K562 (cell line): ENCODE measurements at regions not wholly inside any gene's neighbourhood (a gene's known extent, or its start where the extent isn't known, plus 50 kb on each side); places are given as distances from the start of the nearest gene placed in this dataset.

ENCODE experiments used
- ASH1L ChIP-seq: fragments of 450-650 bp; IDR thresholded peaks from 2 replicates; pipeline ENCODE4 v1.6.1; 2018; ENCODE audit warnings: borderline replicate concordance, mild to moderate bottlenecking, low read depth; ENCODE audit not compliant: partially characterized antibody
- CBFA2T2 ChIP-seq: fragments of 450-650 bp; conservative IDR thresholded peaks from 2 replicates; pipeline ENCODE4 v1.6.1; 2017; ENCODE audit warnings: mild to moderate bottlenecking
- CBX3 ChIP-seq, 2 experiments: IDR thresholded peaks; 1 replicate in 1 of 2; 2 replicates in 1 of 2; pipeline ENCODE4 v1.6.1; 2012; ENCODE audit warnings: inconsistent platforms in 2 of 2, low read length in 2 of 2, borderline replicate concordance in 1 of 2, control low read depth in 1 of 2
- CTBP1 ChIP-seq: fragments of 450-650 bp; IDR thresholded peaks from 2 replicates; pipeline ENCODE4 v1.6.1; 2016; ENCODE audit warnings: borderline replicate concordance
- E2F3 ChIP-seq: fragments of 250-450 bp; sonication (Bioruptor Pico); IDR thresholded peaks from 2 replicates; pipeline ENCODE4 v1.4.0; 2020; ENCODE audit warnings: mild to moderate bottlenecking
- ELK1 ChIP-seq: sonication (generic); formaldehyde crosslinking; IDR thresholded peaks from 2 replicates; pipeline ENCODE4 v1.8.1; 2022; ENCODE audit warnings: missing genetic modification reagents
- ETV1 ChIP-seq: fragments of 450-650 bp; conservative IDR thresholded peaks from 2 replicates; pipeline ENCODE4 v1.6.1; 2016; ENCODE audit warnings: missing genetic modification characterization, control low read depth, low read depth, missing compliant biosample characterization
- IRF9 ChIP-seq: fragments of 450-650 bp; IDR thresholded peaks from 2 replicates; pipeline ENCODE4 v1.6.1; 2016; ENCODE audit warnings: missing biosample characterization, missing genetic modification characterization
- KHSRP ChIP-seq: fragments of 450-650 bp; IDR thresholded peaks from 2 replicates; pipeline ENCODE4 v1.6.1; 2017
- LARP7 ChIP-seq: fragments of 450-650 bp; IDR thresholded peaks from 2 replicates; pipeline ENCODE4 v1.6.1; 2016
- RBFOX2 ChIP-seq: fragments of 200-400 bp; formaldehyde crosslinking; IDR thresholded peaks from 2 replicates; pipeline ENCODE4 v1.6.1; 2017; ENCODE audit warnings: low read depth, mild to moderate bottlenecking, low read length, moderate library complexity
- RBM22 ChIP-seq: fragments of 200-400 bp; formaldehyde crosslinking; IDR thresholded peaks from 2 replicates; pipeline ENCODE4 v1.6.1; 2018; ENCODE audit warnings: low read length, low read depth; ENCODE audit not compliant: poor library complexity, severe bottlenecking
- SMAD3 ChIP-seq: fragments of 450-650 bp; formaldehyde crosslinking; conservative IDR thresholded peaks from 2 replicates; pipeline ENCODE4 v1.4.0; 2020; ENCODE audit warnings: mild to moderate bottlenecking
- TBP ChIP-seq: optimal IDR thresholded peaks from 2 replicates; pipeline ENCODE3; 2011; ENCODE audit warnings: low read depth, low read length, improper control_type of control experiment
- ZBTB1 ChIP-seq: sonication (generic); formaldehyde crosslinking; IDR thresholded peaks from 2 replicates; pipeline ENCODE4 v1.8.1; 2023; ENCODE audit warnings: missing genetic modification reagents, low read depth, mild to moderate bottlenecking, borderline replicate concordance
- ZEB2 ChIP-seq: fragments of 450-650 bp; IDR thresholded peaks from 2 replicates; pipeline ENCODE4 v1.6.1; 2016
- ZKSCAN8 ChIP-seq: fragments of 200-800 bp; sonication (Bioruptor generic); IDR thresholded peaks from 2 replicates; pipeline ENCODE4 v1.6.1; 2016; ENCODE audit warnings: missing genetic modification characterization, missing compliant biosample characterization
- ZNF316 ChIP-seq: fragments of 450-650 bp; IDR thresholded peaks from 2 replicates; pipeline ENCODE4 v1.6.1; 2016
- ZNF318 ChIP-seq, 2 experiments: fragments of 450-650 bp; IDR thresholded peaks; 2 replicates each; pipeline ENCODE4 v1.6.1; 2016; ENCODE audit warnings: mild to moderate bottlenecking in 2 of 2, borderline replicate concordance in 1 of 2, low read depth in 1 of 2, moderate library complexity in 1 of 2
- ZNF644 ChIP-seq: fragments of 200-800 bp; sonication (Bioruptor generic); IDR thresholded peaks from 2 replicates; pipeline ENCODE4 v1.6.1; 2016; ENCODE audit warnings: low read depth, missing genetic modification characterization, missing compliant biosample characterization

GRCh38 chr1:8169364-8170058 is 143.4 kb upstream of the ERRFI1 start (continued):
- no peak for TF ChIP-seq ZNF318 (IDR thresholded peaks at IDR 0.05; ENCODE audit: borderline replicate concordance in 1 of 2, low read depth in 1 of 2)
- no peak for TF ChIP-seq ASH1L
- TF ChIP-seq SMAD3 (CRISPR knock-in tag) = no peak
- TF ChIP-seq ZBTB1 = no peak
- TF ChIP-seq LARP7 = no peak
- TF ChIP-seq ZKSCAN8 (CRISPR knock-in tag) = no peak
- peak; percentile 82 for TF ChIP-seq ETV1 (tag)
- TF ChIP-seq KHSRP = no peak
- no peak for TF ChIP-seq E2F3 (CRISPR knock-in tag)
- no peak for TF ChIP-seq ZEB2
- TF ChIP-seq ZNF316 = peak; percentile 56; the same call in 1 of the 2 replicates
- peak; percentile 89 for TF ChIP-seq CBFA2T2
- no peak for TF ChIP-seq ZNF644 (tag)
- TF ChIP-seq TBP = no peak
- TF ChIP-seq ELK1 = no peak
- no peak for TF ChIP-seq RBFOX2
- no peak for TF ChIP-seq CTBP1
- no peak for TF ChIP-seq RBM22
- TF ChIP-seq IRF9 (tag) = no peak
- no peak for TF ChIP-seq CBX3 (IDR thresholded peaks at IDR 0.05; ENCODE audit: borderline replicate concordance in 1 of 2, low read length in 2 of 2)
